Hematopoietic multipotent progenitor cell treated with erythropoietin and hydrocortisone succinate and interleukin-3 and kit ligand, for 4 days (in vitro differentiated cells): ENCODE measurements at regions not wholly inside any gene's neighbourhood (a gene's known extent, or its start where the extent isn't known, plus 50 kb on each side); places are given as distances from the start of the nearest gene placed in this dataset.
"Not testable (repeated sequence)": the region's sequence is repeated elsewhere in the genome, so short reads cannot be mapped to it uniquely, and the experiment has no call there.

Experiments used
- DNase-seq: peaks from one replicate; pipeline ENCODE4 v3.0.0-alpha.2; 2015

GRCh38 chr5:100013305-100013704 is 521.9 kb upstream of the FAM174A start:
- DNase-seq, result not testable (repeated sequence)

DNA sequence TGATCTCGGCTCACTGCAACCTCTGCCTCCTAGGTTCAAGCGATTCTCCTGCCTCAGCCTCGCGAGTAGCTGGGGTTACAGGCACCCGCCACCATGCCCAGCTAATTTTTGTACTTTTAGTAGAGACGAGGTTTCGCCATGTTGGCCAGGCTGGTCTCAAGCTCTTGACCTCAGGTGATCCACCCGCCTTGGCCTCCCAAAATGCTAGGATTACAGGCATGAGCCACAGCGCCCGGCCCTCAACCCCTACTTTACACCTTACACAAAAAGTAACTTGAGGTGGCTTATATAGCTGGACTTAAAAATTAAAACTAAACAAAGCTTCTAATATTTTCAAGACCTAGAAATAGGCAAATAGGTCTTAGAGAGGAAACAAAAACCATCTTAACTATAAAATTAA is 524.0 kb upstream of the FAM174A start:
- not testable (repeated sequence) for DNase-seq

DNA sequence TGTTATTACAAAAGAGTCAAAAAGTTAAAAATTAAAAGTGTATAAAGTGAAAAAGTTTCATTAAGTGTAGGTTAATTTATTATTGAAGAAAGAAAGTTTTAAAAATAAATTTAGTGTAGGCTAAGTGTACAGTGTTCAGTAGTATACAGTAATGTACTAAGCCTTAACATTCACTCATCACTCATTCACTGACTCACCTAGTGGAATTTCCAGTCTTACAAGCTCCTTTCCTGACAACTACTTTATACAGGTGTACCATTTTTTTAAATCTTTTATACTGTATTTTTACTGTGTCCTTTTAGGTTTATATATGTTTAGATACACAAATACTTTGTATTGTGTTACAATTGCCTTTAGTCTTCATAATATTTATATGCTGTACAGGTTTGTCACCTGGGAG is 530.2 kb upstream of the FAM174A start:
- DNase-seq, result no peak

DNA sequence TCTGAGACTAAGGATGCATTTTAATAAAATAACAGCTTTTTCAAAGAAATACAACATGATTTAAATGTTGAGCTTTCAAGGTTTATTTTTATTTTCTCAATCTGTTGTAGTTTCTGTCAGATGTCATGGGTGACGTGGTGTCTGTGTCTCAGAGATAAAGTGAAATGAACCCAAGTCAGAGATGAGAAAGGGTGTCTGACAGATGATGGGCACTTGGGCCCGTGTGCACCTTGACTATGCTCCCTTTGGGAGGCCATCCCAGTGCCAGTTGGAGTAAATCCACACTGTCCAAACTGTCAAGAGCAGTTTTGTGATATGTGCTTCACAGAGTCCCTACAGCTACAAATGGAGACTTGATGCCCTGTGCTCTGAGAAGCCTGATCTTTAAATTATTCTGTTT is 536.9 kb upstream of the FAM174A start:
- no peak for DNase-seq

DNA sequence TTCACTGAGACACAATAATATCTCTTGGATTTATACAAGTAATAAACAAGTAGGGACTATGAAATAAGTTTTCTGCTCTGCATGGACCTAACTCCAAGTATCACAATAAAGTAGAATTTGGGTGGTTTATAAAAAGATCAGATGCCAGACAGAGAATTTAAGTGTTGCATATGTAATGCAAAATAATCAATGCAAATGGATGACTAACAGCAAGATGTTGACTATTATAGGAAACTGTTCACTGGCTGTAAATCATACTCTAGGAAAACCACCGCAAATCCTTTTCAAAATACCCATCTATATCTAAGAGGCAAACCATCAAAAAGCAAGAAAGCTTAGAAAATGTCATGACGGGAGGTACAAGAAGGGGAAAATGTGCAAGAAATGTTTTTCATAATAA is 539.8 kb upstream of the FAM174A start:
- no peak for DNase-seq

DNA sequence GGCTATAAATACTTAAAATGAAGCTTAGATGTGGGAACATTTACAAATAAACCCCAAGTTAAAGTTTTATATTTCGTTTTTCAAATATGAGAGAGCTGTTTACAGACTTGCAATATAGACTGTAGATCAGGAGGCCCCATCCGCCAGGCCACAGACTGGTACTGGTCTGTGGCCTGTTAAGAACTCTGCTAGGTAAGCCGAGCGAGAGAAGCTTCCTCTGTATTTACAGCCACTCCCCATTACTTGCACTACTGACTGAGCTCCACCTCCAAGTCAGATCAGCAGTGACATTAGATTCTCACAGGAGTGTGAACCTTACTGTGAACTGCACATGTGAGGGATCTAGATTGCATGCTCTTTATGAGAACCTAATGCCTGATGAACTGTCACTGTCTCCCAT is 561.4 kb upstream of the FAM174A start:
- DNase-seq, result no peak

DNA sequence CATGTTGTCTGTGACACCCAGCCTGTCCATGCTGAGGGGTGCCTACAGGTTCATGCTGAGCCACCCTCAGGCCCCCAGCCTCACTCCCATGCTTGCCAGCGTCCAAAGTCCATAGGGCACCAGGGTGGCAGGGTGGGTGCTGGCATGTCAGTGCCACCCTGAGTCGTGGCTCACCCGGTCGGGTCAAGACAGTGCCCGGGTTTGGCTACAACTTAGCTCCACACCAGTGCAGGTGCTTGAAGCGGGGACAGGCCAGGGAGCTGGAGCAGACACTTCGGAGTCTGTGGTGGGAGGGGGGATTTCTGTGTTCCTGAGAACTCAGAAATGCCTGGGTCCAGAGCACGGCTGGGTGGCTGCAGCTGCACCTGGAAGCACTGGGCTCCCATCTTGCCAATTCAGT is 579.2 kb upstream of the FAM174A start:
- DNase-seq, result no peak

GRCh38 chr5:99955006-99955405 is 580.2 kb upstream of the FAM174A start:
- no peak for DNase-seq

- DNase-seq, result no peak
Measured at GRCh38 chr5:99949969-99950524, 585.1 kb upstream of the FAM174A start.

- no peak for DNase-seq
Measured at GRCh38 chr5:99949361-99949760, 585.8 kb upstream of the FAM174A start.

DNA sequence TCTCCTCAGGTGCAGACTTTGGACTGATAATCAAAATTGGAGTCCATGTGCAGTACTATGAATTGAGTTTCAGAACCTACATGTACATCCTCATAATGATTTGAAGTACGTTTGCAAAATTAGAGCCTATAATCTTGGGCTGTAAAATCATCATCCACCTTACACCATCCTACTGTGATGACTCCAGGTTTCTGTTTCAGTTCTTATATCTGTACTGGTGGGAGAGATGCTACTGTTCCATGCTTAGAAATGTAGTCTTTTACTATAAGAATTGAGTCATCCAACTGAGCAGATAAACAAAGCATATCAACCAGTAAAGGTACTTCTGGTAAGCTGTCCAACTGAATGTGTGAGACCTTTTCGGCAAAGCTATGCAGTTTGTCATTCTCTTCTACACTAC is 586.3 kb upstream of the FAM174A start:
- no peak for DNase-seq

- DNase-seq, result no peak
Measured at GRCh38 chr5:99945478-99946442, 589.4 kb upstream of the FAM174A start.

DNA sequence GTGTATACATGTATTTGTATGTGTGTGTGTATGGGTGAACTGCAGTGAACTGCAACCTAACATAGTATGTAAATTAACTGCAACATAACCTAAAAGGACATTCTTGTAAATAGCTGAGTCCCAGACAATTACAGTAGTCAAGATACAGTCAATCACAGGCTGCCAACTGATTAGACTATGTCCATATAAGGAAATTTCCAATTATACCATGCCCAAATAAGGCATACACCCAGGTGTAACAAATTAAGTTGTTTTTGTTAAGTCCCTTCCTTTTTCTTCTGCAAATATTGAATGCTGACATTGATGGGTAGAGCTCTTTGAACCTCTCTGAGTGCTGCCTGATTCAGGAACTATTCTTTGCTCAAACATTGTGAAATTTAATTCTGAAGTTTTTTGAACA is 594.6 kb upstream of the FAM174A start:
- DNase-seq, result no peak

DNA sequence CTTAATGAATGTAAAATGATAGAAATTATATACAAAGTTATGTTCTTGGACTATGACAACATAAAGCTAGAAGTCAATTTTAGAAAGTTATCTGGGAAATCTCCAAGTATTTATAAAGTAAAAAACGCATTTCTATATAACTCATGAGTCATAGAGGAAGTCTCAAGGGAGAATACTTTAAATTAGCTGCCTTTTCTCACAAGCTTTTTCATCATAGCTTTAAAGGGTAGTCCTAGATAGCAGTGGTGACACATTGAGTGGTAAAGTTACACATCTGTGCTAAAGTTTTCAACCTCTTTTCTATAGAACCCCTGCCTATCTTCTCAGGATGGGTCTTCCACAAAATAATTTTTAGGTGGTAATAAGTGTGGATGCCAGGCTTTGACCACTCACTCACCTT is 598.3 kb upstream of the FAM174A start:
- no peak for DNase-seq

- no peak for DNase-seq
Measured at GRCh38 chr5:99929806-99930135, 605.4 kb upstream of the FAM174A start.

- DNase-seq, result no peak
Measured at GRCh38 chr5:99929067-99929805, 605.9 kb upstream of the FAM174A start.

DNA sequence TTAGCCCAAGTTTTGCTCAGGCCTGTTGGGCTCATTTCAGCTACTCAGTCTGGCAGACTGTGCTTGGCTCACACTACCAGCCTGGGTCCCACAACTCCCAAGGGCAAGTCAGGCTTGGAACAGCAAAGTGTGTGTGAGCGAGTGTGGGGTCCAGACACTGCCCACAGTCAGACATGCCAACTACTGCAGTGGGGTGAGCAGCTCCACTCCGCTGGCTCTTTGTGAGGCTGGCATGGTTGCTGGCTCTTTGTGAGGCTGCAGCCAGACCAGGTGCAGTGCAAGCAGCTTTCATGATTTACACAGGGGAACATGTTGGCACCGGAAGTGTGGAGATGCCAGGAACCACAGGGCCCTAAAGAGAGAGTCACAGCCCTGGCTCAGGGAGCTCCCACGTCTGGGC is 606.7 kb upstream of the FAM174A start:
- DNase-seq, result no peak

DNA sequence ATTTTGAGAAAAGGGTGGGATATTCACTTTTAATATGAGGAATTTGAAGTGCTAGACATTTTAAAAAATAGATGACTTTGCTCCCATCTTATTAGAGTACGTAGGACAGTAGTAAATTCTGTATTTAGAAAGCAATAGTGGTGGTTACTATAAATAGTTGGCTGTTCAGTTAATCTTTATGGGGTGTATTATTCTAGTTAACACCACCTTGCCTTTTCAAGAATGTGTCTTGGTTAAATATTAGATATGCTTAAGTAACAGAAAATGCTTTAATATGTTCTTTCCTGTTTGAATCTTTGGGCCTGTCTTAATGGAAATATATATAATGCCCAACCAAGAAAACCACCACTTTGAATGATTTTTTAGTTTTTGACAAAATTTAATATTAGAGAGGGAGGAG is 608.7 kb upstream of the FAM174A start:
- DNase-seq, result no peak

GRCh38 chr5:99922386-99922785 is 612.8 kb upstream of the FAM174A start:
- DNase-seq, result no peak

- DNase-seq, result no peak
Measured at GRCh38 chr5:99911971-99912370, 623.2 kb upstream of the FAM174A start.

GRCh38 chr5:99906776-99907175 is 628.4 kb upstream of the FAM174A start:
- DNase-seq, result no peak

DNA sequence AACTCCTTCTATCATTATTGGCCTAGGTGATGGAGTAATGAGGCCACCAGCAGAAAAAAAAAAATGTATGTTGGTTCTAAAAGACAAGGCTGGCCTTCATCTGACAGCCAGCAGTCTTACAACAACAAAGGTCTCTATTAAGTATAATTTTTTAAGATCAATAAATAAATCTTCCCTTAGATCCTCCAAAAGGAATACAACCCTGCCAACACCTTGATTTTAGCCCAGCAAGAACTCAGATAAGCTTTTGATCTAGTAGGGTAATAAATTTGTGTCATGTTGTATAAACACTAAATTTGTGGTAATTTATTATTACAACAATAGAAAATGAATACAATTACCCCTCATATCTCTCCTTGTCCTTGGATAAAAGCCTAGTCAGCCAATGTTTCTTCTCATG is 633.2 kb upstream of the FAM174A start:
- no peak for DNase-seq

GRCh38 chr5:99900302-99900852 is 634.8 kb upstream of the FAM174A start:
- no peak for DNase-seq
